ENCODE measurements at regions not wholly inside any gene's neighbourhood (a gene's known extent, or its start where the extent isn't known, plus 50 kb on each side); places are given as distances from the start of the nearest gene placed in this dataset.

- no peak for DNase-seq
Measured at GRCh38 chr7:121810831-121811672, 61.9 kb upstream of the PTPRZ1 start.

DNA sequence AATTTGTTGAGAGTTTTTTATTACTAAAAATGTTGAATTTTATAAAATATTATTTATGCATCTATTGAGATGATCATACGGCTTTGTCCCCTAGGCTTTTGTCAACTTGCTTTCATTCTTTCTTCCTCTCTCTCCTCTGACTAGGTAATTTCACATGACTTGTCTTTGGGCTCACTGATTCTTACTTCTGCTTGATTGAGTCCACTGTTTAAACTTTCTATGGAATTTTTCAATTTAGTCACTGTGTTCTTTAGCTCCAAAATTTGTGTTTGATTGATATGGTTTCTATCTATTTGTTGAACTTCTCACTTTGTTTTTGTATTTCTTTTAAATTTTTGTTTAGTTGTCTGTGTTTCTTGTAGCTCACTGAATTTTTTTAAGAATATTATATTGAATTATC is 65.9 kb upstream of the PTPRZ1 start:
- no peak for DNase-seq

DNA sequence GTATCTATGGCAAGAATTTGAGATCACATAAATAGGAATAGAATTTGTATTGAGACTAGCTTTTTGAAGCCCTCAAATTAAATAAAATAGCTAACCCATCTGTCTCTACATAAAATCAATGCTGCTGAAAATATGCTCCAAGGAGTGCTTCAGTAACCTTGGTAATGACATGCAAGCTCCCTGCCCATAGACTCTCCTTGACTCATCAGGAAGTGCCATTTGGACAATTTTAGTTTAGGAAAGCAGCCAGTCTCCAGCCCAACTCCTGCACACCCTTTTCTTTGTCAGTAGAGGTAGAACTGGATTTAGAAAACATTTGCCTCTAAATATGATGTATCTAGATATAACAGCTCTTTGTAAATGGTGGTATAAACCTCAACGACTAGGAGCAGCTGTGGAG is 69.9 kb upstream of the PTPRZ1 start:
- DNase-seq, result no peak

DNA sequence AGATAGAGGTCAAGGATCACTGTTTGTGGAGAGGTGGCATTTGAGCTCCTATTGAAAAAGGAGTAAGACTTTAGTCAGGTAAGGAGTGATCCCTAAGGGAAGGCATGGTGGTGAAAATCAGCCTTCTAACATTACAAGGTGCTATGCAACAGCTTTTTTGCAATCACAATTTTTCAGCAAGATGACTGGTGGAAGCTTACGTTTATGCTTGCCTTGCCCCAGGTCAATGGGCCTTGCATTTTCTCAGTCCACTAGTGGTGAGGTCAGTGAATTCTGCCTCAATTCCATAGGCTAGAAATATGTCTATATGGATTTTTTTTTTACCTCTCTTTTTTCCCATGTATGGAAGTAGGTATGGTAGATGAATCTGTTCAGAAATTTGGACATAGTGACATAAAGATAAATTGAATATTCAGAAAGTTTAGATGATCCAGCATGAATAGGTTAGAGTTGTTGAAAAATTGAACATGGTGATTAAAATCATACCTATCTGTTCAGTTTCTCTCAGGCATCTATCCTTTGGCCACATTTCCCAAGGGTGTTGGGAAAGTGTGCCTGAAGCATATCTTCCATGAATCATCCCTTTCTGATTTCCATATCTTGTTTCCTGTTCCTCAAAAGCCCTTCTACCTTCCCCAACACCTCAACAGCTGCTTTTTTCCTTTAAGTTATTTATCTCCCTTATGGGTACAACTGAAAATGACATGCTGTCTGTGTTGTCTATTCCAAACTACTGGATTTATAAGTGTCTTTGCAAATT is 71.9 kb upstream of the PTPRZ1 start:
- DNase-seq, result no peak

GRCh38 chr7:121798896-121799295 is 74.1 kb upstream of the PTPRZ1 start:
- DNase-seq, result no peak

DNA sequence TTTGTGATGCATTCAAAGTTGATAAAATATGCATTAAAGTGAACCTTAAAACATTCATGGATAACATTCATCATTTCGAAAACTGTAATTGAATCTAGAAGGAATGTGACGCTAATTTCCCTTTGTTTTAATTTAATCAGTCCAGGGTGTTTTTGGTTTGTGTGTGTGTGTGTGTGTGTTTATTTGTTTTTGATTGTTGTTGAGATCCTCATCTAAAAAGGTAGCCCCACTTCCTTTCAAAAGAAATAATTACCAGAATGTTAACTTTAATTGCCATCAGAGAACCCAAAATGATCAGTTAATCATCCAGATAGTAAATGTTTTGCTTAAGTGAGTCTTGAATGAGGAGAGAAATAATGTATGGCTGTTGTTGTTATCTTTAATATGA is 74.5 kb upstream of the PTPRZ1 start:
- DNase-seq, result no peak

GRCh38 chr7:121797657-121798452 is 75.1 kb upstream of the PTPRZ1 start:
- no peak for DNase-seq

DNA sequence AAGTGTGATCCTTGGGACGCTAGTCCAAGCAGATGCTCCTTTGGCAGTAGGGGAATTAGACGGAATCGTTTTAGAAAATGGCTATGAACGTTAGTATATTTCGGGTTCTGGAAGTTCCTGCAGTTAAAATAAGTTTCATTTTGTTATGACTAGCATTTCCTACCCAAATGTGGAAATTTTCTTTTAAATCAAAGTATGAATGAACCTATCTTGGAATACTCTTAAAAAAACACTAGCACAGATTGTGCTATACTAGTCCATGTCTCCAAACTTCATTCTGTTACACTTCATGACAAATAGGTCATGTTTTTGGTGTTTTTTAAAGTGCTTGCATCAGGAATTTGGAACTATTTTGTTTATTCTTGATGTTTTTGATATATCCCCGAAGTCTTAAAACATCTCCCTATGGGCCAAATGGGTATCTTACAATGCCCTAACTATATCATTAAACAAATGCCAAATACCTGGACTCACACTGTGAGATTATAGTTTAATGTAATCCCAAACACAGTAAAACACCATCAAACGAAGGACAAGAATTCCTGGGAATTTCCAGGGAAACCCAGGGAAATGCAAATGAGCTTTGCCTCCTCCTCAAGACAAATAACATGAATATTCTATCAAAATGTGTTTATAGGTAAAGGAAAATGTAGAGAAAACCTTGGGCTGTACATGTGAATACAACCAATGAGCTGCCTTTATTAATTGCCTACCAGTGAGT is 75.9 kb upstream of the PTPRZ1 start:
- no peak for DNase-seq

DNA sequence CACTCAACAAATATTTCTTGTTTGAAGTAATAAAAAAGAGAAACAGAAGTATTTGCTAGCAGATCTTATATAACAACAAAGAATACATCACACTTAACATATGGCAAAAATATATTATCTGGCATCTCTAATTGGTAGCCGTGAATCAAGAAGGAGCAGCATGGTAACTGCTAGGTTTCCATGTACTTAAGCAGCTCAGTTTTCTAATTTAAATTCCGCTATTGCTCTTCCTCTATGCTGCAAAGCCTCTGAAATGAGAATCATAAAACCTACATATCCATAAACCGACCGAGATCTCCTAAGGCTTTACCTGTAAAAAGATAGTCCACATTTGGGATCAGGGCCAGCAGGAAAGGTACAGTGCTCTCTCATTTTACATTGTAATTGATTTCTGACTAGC is 76.6 kb upstream of the PTPRZ1 start:
- no peak for DNase-seq

DNA sequence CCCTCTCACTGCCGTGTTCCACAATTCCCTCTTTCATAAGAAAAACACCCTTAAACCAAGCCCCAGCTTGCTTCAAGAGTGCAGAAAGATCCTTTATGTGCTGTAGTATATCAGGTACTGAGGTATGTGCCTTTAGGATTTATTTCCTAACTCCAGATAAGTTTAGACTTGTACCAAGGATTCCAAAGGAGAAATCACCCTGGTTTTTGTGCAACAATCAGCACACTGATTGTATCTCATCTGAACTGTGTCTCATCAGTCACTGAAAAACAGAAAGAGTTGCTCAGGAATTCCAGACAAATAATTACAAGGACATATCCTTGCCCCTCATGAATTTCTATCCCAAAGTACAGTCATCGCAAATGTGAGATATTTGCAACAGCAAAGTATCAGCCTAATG is 77.2 kb upstream of the PTPRZ1 start:
- DNase-seq, result no peak

DNA sequence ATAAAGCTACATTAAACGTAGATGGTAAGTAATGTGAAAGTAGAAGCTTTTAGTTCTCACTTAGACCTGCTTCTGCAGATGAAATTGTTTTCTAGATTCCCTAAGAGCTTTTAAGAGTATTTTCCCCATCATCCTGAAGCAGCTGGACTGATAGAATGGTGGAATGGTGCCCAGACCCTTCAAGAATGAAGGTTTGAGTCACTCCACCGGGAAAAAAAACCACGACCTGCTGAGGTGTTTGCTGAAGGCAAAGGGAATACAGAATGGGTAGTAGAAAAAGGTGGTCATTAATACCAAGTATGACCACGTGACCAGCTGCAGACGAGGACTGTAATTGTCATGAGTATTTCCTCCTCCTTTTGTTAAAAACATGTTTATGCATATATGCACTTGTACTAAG is 79.2 kb upstream of the PTPRZ1 start:
- DNase-seq, result no peak

GRCh38 chr7:121777672-121778071 is 95.3 kb upstream of the PTPRZ1 start:
- DNase-seq, result no peak

- DNase-seq, result no peak
Measured at GRCh38 chr7:121774563-121774962, 98.4 kb upstream of the PTPRZ1 start.

DNA sequence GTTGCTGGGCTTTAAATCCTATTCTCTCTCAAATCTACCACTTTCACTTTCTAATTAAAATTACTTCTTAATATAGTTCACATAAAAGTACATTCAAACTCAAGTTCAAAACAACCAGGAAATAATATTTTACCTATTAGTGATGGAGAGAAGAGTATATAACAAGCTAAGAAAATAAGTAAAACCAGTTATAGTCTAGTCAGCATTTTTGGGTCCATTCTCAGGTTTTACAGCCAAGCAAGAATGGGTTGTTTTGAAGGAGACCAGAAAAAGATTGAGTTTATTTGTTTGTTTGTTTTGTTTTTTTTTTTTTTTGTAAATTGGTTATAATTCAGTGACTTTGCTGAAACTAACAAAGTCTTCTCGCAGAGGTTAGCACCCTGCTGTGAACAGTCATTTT is 106.3 kb upstream of the PTPRZ1 start:
- no peak for DNase-seq

DNA sequence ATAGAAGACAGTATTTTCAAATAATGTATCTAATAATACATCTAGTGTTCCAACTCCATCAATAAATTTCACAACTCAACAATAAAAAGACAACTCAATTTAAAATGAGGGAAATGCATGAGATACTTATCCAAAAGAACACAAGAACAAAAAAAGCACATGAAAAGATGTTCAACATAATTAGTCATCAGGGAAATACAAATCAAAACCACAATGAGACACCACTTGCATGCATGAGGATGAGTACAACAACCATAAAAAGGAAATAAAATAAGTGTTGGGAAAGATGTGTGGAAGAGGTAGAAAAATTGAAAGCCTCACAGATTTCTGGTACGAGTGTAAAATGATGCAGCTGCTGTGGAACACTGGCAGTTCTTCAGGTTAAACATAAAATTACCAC is 111.6 kb upstream of the PTPRZ1 start:
- DNase-seq, result no peak

DNA sequence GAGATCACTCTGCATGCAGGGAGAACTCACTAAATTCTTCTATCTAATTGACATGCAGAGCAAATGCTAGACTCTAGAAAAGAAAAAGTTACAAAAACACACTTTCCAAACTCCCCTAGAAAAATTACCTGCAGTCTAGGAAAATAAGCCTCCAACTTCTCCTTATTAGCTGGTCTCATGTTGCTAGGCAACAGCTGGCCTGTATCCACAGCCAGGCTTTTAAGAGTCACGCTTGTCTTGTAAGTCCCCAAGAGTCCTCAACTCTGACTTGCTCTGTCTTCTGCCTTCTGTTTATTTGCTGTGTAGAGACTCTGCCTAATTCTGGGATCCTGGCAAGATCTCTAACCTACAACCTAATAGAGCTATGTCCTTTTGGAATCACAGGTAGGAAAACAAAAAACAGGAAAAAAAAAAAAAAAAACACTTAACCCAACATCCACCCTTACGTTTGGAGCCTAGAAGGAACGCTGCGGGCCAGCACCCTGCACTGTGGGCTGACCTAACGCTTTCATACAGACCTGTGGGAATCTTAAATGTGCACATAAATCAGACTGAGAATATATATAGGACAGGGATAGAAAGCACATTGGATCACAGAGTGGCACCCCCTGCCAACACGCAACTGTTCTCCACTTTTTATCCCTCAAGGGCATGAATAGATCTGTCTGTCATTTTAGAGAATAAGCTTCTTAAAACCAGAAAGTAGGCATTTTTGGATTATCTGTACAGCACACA is 117.0 kb upstream of the PTPRZ1 start:
- no peak for DNase-seq

GRCh38 chr7:121755286-121755685 is 117.7 kb upstream of the PTPRZ1 start:
- DNase-seq, result no peak

- DNase-seq, result no peak
Measured at GRCh38 chr7:121753944-121754343, 119.0 kb upstream of the PTPRZ1 start.

- DNase-seq, result no peak
Measured at GRCh38 chr7:121752706-121753105, 120.3 kb upstream of the PTPRZ1 start.

DNA sequence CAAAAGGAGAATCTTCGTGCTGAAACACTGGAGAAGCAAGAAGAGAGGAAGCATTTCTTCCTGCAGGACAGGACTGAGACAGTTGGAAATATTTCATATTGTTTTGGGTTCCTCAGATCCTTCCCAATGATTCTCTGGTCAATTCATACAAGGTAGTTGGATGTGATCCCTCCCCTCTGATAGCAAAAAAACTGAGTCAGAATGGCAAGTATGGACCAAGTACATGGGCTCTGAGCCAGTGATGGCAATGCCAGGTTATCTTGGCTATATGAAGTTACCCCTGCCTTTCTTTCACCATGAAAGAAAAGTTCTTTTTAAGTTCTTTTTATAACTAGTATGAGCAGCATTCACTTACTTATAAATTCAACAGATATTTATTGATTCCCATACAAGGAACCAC is 124.4 kb upstream of the PTPRZ1 start:
- no peak for DNase-seq

DNA sequence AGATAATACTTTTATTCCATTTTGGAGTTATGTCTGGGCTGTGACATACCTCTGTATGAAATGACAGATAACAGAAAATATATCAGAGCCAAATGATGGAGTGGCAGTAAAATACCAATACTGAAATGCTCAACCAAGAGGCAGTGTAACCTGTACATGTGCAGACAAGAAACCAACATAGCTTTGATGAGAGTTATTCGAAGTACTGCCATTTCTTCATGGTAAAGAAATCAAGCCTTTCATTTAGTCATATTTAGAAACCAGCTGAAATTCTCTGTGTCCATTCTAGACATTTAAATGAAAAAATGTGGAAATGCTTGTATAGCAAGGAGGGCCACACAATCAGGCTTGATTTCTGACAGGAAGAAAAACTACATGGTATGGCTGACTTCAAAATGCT is 127.1 kb upstream of the PTPRZ1 start:
- DNase-seq, result no peak

- no peak for DNase-seq
Measured at GRCh38 chr7:121744877-121745276, 128.1 kb upstream of the PTPRZ1 start.
